Right atrium auricular region (tissue), 2 donors: ENCODE measurements at regions not wholly inside any gene's neighbourhood (a gene's known extent, or its start where the extent isn't known, plus 50 kb on each side); places are given as distances from the start of the nearest gene placed in this dataset.

ENCODE experiments used
- DNase-seq: peaks from one replicate; pipeline ENCODE4 v3.0.0-alpha.2; 2019; ENCODE audit warnings: low spot score
- H3K27ac ChIP-seq, 2 donors: fragments of 200-600 bp; sonication (generic); 1 replicate in 1 of 2; 2 replicates in 1 of 2; pipeline ENCODE4 v1.5.1; 2016 to 2019
- H3K27me3 ChIP-seq, 2 donors: fragments of 200-600 bp; sonication (generic); one replicate each; pipeline versions ENCODE4 v1.5.1 to v1.6.0; 2017 to 2019
- H3K36me3 ChIP-seq: fragments of 200-600 bp; sonication (generic); one replicate; pipeline ENCODE4 v1.5.1; 2016
- H3K4me1 ChIP-seq, 2 donors: fragments of 200-600 bp; sonication (generic); one replicate each; pipeline versions ENCODE4 v1.5.1 to v1.6.0; 2017 to 2019
- H3K4me3 ChIP-seq, 2 donors: fragments of 200-600 bp; sonication (generic); 1 replicate in 1 of 2; 2 replicates in 1 of 2; pipeline ENCODE4 v1.5.1; 2017 to 2019; ENCODE audit warnings: mild to moderate bottlenecking in 1 of 2, moderate library complexity in 1 of 2
- H3K9me3 ChIP-seq, 2 donors: fragments of 200-600 bp; sonication (generic); one replicate each; pipeline ENCODE4 v1.5.1; 2019
- TF ChIP-seq, protein P1 (sequence below), 2 donors: fragments of 200-600 bp; sonication (generic); IDR thresholded peaks; one replicate each; pipeline ENCODE4 v1.5.1; 2019; ENCODE audit warnings: antibody characterized with exemption in 2 of 2

DNA sequence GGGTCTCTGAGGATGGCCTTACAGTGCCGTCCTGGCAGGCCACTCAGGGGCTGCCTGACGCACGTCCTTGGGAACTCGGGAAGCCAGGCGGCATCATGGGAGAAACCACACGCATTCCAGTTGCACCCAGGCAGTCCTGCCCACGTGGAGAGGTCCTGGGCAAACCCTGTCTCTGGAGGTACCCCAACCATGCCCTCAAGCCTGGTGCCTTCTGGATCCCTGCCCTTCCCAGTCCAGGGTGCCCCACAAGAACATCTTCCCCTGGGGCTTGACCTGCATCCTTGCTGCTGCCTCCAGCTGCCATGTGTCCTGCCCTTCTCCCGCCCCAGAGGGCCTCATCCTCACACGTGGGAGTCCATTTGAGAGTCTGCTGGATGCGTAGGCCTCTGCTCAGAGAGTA is 200.3 kb upstream of the PPP2R2D start:
- Histone ChIP-seq H3K27me3 (no peaks in the 10 kb centered on the region), H3K4me3 (no peak overlapping the region), H3K9me3 (no peaks in the 10 kb centered on the region), H3K4me1 (no peaks in the 10 kb centered on the region), H3K27ac (no peak overlapping the region), H3K36me3 (no peaks in the 10 kb centered on the region)
- DNase-seq, result peak; percentile 23
- TF ChIP-seq, protein P1, sequence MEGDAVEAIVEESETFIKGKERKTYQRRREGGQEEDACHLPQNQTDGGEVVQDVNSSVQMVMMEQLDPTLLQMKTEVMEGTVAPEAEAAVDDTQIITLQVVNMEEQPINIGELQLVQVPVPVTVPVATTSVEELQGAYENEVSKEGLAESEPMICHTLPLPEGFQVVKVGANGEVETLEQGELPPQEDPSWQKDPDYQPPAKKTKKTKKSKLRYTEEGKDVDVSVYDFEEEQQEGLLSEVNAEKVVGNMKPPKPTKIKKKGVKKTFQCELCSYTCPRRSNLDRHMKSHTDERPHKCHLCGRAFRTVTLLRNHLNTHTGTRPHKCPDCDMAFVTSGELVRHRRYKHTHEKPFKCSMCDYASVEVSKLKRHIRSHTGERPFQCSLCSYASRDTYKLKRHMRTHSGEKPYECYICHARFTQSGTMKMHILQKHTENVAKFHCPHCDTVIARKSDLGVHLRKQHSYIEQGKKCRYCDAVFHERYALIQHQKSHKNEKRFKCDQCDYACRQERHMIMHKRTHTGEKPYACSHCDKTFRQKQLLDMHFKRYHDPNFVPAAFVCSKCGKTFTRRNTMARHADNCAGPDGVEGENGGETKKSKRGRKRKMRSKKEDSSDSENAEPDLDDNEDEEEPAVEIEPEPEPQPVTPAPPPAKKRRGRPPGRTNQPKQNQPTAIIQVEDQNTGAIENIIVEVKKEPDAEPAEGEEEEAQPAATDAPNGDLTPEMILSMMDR (IDR thresholded peaks at IDR 0.05), result no peak

DNA sequence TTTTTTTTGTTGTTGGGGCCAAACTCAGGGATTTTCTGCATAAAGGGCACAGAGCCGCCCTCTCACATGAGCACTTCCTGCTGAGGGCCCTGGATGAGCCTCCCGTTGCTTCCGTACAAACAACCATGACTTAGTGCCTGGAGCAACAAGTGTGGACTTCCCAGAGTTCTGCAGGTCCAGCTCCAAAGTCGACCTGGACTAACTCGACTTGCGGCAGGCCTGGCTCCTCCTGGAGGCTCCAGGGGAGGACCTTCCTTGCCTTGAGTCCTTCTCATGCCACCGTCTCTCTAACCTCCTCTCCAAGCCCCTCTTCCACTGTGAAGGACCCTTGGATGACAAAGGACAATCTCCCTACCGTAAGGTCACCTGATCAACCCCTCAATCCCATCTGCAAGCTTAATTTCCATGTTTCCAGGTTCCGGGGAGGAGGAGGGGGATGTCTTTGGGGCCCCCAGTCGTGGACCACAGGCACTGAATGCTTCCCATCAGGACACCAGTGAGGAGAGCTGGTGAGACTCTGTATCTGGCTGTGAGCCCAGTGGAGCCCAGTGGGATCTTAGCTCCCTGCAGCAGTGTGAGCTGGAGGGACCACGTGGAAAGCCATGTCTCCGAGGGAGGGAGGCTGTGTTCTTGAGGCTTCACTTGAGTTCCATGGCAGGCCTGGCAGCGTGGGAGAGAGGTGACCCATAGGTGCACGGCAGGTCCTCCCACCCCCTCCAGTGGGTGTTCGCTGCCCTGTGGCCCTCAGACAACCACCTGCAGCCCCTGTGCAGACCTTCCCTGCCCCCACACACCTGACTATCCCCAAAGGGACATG is 199.5 kb upstream of the PPP2R2D start:
- TF ChIP-seq, protein P1 (IDR thresholded peaks at IDR 0.05), result no peak
- H3K27me3 ChIP-seq, result no peaks in the 10 kb centered on the region

DNA sequence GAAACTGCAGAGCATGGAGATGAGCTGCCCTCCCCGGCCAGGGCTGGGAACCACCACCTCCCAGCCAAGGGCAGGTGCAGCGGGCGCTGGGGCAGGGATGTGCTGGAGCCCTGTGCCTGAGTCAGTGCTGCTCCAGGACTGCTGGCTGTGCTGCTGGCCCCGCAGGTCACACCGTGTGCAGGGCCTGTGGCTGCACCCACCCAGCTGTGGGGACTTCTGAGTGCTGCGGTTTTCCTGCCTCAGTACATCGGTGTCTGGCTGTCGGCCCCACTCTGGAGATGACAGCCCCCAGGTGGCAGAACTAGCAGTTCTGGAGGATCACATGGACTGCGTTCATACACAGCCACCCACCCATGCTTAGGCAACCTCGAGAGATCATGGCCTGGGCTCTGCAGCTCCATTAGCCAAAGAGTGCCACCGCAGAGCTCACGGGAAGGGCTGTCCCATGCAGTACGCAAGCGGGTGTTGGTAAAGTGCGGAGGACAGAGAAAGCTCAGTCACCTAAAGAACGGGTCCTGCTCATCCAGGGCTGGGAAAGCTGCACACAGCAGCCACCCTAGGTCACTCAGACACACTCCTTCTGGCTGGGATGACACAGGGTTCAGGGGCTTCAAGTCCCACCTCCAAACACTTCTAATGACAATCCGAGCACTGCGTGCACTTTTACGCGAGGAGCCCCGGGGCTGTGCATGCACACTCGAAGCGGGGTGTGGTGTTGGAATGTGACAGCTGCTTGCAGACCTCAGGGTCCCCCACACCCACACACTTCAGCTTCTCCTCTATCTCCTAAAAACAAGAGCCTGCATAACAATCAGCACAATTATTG is 198.1 kb upstream of the PPP2R2D start:
- Histone ChIP-seq H3K9me3 (peaks cover 0 to 12% of the 10 kb centered on the region in 2 donors), H3K27ac (no peak overlapping the region), H3K4me3 (no peak overlapping the region), H3K4me1 (no peaks in the 10 kb centered on the region), H3K27me3 (no peaks in the 10 kb centered on the region), H3K36me3 (no peaks in the 10 kb centered on the region)
- TF ChIP-seq, protein P1 (IDR thresholded peaks at IDR 0.05), result no peak
- peak; percentile 36 for DNase-seq

More for the DNA sequence above, 199.5 kb upstream of the PPP2R2D start:
- Histone ChIP-seq H3K9me3 (peaks cover 0 to 2% of the 10 kb centered on the region in 2 donors), H3K4me1 (no peaks in the 10 kb centered on the region), H3K4me3 (no peak overlapping the region), H3K27ac (no peak overlapping the region), H3K36me3 (no peaks in the 10 kb centered on the region)
- DNase-seq, result peak; percentile 43

DNA sequence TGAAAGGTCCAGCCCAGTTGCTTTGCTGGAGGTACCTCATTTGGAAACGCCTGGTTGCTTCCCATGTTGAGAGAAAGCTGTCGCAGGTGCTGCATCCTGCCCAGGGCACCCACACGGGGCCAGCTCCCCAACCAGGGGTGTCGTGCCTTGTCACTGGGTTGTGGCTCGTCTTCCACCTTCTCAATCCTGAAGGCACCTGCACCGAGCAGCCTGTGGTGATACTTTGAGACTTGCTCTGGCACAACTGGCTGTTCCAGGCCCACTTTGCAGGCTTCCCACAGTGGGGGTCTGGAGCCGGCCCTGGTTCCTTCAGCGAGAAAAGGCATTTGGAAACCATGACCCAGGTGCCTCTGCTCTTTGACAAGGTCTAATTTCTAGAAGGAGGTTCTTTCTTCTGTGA is 197.3 kb upstream of the PPP2R2D start:
- Histone ChIP-seq H3K4me3 (no peak overlapping the region), H3K36me3 (no peaks in the 10 kb centered on the region), H3K27ac (no peak overlapping the region), H3K9me3 (peaks cover 0 to 15% of the 10 kb centered on the region in 2 donors), H3K27me3 (no peaks in the 10 kb centered on the region), H3K4me1 (no peaks in the 10 kb centered on the region)
- peak; percentile 5 for DNase-seq
- TF ChIP-seq, protein P1 (IDR thresholded peaks at IDR 0.05), result no peak

DNA sequence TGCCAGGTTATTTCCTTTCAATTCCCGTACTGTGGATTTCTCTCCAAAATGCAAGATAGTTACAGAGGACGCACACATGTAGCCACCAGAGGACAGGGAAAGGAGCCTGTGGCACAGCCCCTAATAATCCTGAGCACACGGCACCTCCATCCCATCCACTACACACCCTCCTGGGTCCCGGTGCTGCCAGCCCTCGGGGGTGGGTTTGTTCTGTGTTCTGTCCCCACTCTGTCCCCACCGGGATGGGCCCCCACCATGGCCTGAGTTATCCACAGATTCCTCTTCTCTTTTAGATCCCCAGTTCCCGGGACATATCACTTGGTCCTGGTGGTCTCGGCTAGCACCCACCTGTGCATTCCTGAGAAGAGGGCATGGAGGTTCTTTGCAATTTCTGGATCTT is 196.9 kb upstream of the PPP2R2D start:
- no peaks in the 10 kb centered on the region for H3K36me3 ChIP-seq
- H3K9me3 ChIP-seq, result peaks cover 0 to 15% of the 10 kb centered on the region in 2 donors
- TF ChIP-seq, protein P1 (IDR thresholded peaks at IDR 0.05), result no peak
- peak; percentile 32 for DNase-seq
- H3K4me1 ChIP-seq, result no peaks in the 10 kb centered on the region
- no peaks in the 10 kb centered on the region for H3K27me3 ChIP-seq
- no peak overlapping the region for H3K27ac ChIP-seq
- H3K4me3 ChIP-seq, result no peak overlapping the region
